ENCODE measurements at regions not wholly inside any gene's neighbourhood (a gene's known extent, or its start where the extent isn't known, plus 50 kb on each side); places are given as distances from the start of the nearest gene placed in this dataset.

DNA sequence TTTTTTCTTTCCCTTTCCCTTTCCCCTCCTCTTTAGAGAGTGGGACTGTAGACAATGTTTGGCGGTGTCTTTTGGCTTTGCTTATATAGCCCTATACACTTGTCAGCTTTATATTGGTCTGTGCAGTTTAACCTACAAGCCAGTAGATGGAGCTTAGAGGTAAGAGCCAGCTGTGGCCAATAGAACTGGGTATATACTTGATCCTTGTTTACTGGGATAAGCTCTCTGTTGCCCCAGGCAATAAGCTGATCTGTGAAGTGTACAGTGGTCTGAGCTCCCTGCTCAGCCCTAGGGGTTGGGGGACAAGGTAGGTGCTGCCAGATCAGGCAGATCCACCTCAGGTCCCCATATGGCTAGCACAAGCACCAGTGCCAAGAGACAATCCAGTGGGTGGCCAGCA lies 434.1 kb downstream of the NOVA1 start:
- no peak overlapping the region for H3K4me3 ChIP-seq (replicated peaks in 1 of 2; ENCODE audit: low read depth in 2 of 2, low read length in 2 of 2)
- TF ChIP-seq, protein P1, sequence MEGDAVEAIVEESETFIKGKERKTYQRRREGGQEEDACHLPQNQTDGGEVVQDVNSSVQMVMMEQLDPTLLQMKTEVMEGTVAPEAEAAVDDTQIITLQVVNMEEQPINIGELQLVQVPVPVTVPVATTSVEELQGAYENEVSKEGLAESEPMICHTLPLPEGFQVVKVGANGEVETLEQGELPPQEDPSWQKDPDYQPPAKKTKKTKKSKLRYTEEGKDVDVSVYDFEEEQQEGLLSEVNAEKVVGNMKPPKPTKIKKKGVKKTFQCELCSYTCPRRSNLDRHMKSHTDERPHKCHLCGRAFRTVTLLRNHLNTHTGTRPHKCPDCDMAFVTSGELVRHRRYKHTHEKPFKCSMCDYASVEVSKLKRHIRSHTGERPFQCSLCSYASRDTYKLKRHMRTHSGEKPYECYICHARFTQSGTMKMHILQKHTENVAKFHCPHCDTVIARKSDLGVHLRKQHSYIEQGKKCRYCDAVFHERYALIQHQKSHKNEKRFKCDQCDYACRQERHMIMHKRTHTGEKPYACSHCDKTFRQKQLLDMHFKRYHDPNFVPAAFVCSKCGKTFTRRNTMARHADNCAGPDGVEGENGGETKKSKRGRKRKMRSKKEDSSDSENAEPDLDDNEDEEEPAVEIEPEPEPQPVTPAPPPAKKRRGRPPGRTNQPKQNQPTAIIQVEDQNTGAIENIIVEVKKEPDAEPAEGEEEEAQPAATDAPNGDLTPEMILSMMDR (IDR thresholded peaks at IDR 0.05; ENCODE audit: low read depth, low read length): peak; percentile 52
- peak; percentile 56 to 72 for DNase-seq (ENCODE audit: low read depth in 2 of 2)

DNA sequence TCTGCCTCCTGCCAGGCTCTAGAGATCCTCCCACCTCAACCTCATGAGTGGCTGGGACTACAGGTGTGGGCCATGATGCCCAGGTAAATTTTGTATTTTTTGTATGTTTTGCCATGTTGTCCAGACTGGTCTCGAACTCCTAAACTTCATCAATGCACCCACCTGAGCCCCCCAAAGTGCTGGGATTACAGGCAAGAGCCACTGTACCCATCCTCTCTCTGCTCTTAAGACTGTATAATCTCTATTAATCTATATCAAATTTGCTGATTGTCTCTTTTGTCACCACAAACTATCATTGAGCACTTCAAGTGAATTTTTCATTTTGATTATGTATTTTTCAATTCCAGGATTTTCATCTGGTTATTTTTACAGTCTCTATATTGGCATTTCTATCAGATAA lies 440.3 kb downstream of the NOVA1 start:
- H3K4me3 ChIP-seq (replicated peaks in 1 of 2; ENCODE audit: low read depth in 2 of 2, low read length in 2 of 2): no peak overlapping the region

DNA sequence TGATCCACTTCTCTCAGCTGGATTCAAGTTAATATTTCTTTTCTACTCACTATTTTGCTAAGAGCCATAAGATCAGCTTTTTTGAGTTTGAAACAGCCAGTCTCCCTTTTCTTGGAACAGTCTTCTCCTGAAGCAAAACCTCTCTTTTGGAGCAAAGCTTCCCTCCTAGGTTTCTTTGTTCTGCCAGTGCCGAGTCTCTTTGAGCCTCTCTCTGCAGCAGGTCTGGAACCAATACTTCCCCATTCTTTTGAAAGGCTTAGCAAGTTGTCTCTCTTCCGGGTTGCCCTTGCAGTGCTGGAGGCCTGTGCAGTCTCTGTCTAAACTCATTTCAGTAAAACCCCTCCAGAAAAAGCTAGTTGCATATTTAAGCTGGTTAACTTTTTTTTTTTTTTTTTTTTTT lies 454.8 kb downstream of the NOVA1 start:
- TF ChIP-seq, protein P1 (IDR thresholded peaks at IDR 0.05; ENCODE audit: low read depth, low read length): no peak
- DNase-seq (ENCODE audit: low read depth in 2 of 2): no peak
- H3K4me3 ChIP-seq (replicated peaks in 1 of 2; ENCODE audit: low read depth in 2 of 2, low read length in 2 of 2): no peak overlapping the region

More for the DNA sequence above, 440.3 kb downstream of the NOVA1 start:
- TF ChIP-seq, protein P1 (IDR thresholded peaks at IDR 0.05; ENCODE audit: low read depth, low read length): no peak
- DNase-seq (ENCODE audit: low read depth in 2 of 2): no peak

- no peak overlapping the region for H3K4me3 ChIP-seq (replicated peaks in 1 of 2; ENCODE audit: low read depth in 2 of 2, low read length in 2 of 2)
- peak; percentile 55 to 58 for DNase-seq (ENCODE audit: low read depth in 2 of 2)
- TF ChIP-seq, protein P1 (IDR thresholded peaks at IDR 0.05; ENCODE audit: low read depth, low read length): peak; percentile 11
These were observed 458.9 kb downstream of the NOVA1 start for GRCh38 chr14:26138764-26139445.

DNA sequence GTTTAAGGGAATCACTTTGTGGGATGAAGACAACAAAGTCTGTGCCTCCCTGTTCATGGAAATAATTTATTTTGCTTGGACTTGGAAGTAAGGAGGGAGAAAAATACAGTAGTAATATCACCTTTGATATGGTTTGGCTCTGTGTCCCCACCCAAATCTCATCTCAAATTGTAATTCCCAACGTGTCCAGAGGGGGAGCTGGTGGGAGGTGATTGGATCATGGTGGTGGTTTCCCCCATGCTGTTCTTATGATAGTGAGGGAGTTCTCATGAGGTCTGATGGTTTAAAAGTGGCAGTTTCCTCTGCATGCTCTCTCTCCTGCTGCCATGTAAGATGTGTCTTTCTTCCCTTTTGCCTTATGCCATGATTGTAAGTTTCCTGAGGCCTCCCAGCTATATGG lies 460.7 kb downstream of the NOVA1 start:
- TF ChIP-seq, protein P1 (IDR thresholded peaks at IDR 0.05; ENCODE audit: low read depth, low read length): peak; percentile 22
- no peak for DNase-seq (ENCODE audit: low read depth in 2 of 2)
- no peak overlapping the region for H3K4me3 ChIP-seq (replicated peaks in 1 of 2; ENCODE audit: low read depth in 2 of 2, low read length in 2 of 2)

GRCh38 chr14:26132061-26132645 lies 465.7 kb downstream of the NOVA1 start:
- no peak overlapping the region for H3K4me3 ChIP-seq (replicated peaks in 1 of 2; ENCODE audit: low read depth in 2 of 2, low read length in 2 of 2)
- TF ChIP-seq, protein P1 (IDR thresholded peaks at IDR 0.05; ENCODE audit: low read depth, low read length): no peak
- DNase-seq (ENCODE audit: low read depth in 2 of 2): peak; percentile 19 to 83

All from cardiac fibroblast (primary cell).